Putamen (tissue), 1 donor: ENCODE measurements at regions not wholly inside any gene's neighbourhood (a gene's known extent, or its start where the extent isn't known, plus 50 kb on each side); places are given as distances from the start of the nearest gene placed in this dataset.
"Not testable (repeated sequence)": the region's sequence is repeated elsewhere in the genome, so short reads cannot be mapped to it uniquely, and the experiment has no call there.

ENCODE experiments used
- DNase-seq: peaks from one replicate; pipeline ENCODE4 v3.0.0-alpha.2; 2016; ENCODE audit warnings: low spot score

GRCh38 chr6:98323605-98324004, 510.8 kb upstream of the POU3F2 start:
- DNase-seq: no peak

- no peak for DNase-seq
These were observed 509.9 kb upstream of the POU3F2 start for GRCh38 chr6:98324446-98324845.

- DNase-seq: no peak
These were observed 509.0 kb upstream of the POU3F2 start for GRCh38 chr6:98325366-98325765.

- no peak for DNase-seq
These were observed 501.1 kb upstream of the POU3F2 start for GRCh38 chr6:98333273-98333672.

GRCh38 chr6:98335594-98335993, 498.8 kb upstream of the POU3F2 start:
- DNase-seq: no peak

GRCh38 chr6:98339506-98339905, 494.9 kb upstream of the POU3F2 start:
- DNase-seq: no peak

GRCh38 chr6:98343004-98343403, 491.4 kb upstream of the POU3F2 start:
- no peak for DNase-seq

GRCh38 chr6:98343797-98344196, 490.6 kb upstream of the POU3F2 start:
- DNase-seq: no peak

GRCh38 chr6:98352348-98352747, 482.0 kb upstream of the POU3F2 start:
- DNase-seq: no peak

- DNase-seq: peak; percentile 3
These were observed 476.2 kb upstream of the POU3F2 start for GRCh38 chr6:98358173-98358572.

- no peak for DNase-seq
These were observed 468.0 kb upstream of the POU3F2 start for GRCh38 chr6:98366371-98366770.

- DNase-seq: no peak
These were observed 453.8 kb upstream of the POU3F2 start for GRCh38 chr6:98380589-98380988.

GRCh38 chr6:98382246-98382645, 452.1 kb upstream of the POU3F2 start:
- DNase-seq: no peak

GRCh38 chr6:98384334-98384733, 450.0 kb upstream of the POU3F2 start:
- DNase-seq: no peak

GRCh38 chr6:98384801-98385200, 449.6 kb upstream of the POU3F2 start:
- DNase-seq: no peak

- no peak for DNase-seq
These were observed 438.7 kb upstream of the POU3F2 start for GRCh38 chr6:98395610-98396166.

- DNase-seq: peak; percentile 56
These were observed 418.3 kb upstream of the POU3F2 start for GRCh38 chr6:98416027-98416426.

- DNase-seq: not testable (repeated sequence)
These were observed 417.7 kb upstream of the POU3F2 start for GRCh38 chr6:98416497-98417158.

GRCh38 chr6:98433325-98434056, 400.9 kb upstream of the POU3F2 start:
- no peak for DNase-seq

GRCh38 chr6:98443633-98444032, 390.7 kb upstream of the POU3F2 start:
- no peak for DNase-seq

- no peak for DNase-seq
These were observed 381.7 kb upstream of the POU3F2 start for GRCh38 chr6:98452685-98453084.

- DNase-seq: no peak
These were observed 379.5 kb upstream of the POU3F2 start for GRCh38 chr6:98454809-98455322.

GRCh38 chr6:98458708-98459107, 375.7 kb upstream of the POU3F2 start:
- peak; percentile 62 for DNase-seq
